ENCODE measurements at regions not wholly inside any gene's neighbourhood (a gene's known extent, or its start where the extent isn't known, plus 50 kb on each side); places are given as distances from the start of the nearest gene placed in this dataset.

GRCh38 chr5:88377705-88378656 is 109.3 kb upstream of the TMEM161B start:
- no peak overlapping the region for H3K4me2 ChIP-seq (ENCODE audit: low read length)
- no peaks in the 10 kb centered on the region for H3F3A ChIP-seq (ENCODE audit: insufficient read depth, low read length)
- H4K20me1 ChIP-seq (ENCODE audit: insufficient read depth, low read length), result no peaks in the 10 kb centered on the region
- H3K27ac ChIP-seq (ENCODE audit: low read depth, low read length, poor library complexity, severe bottlenecking), result no peak overlapping the region
- H2AFZ ChIP-seq (ENCODE audit: low read length), result no peak overlapping the region
- no peaks in the 10 kb centered on the region for H3K79me2 ChIP-seq (ENCODE audit: insufficient read depth, low read length)
- no peaks in the 10 kb centered on the region for H3K9me2 ChIP-seq (ENCODE audit: low read depth, low read length)
- TF ChIP-seq EZH2 (IDR thresholded peaks at IDR 0.05; ENCODE audit: borderline replicate concordance, low read length) (no peak), CTCF (IDR thresholded peaks at IDR 0.05; ENCODE audit: low read length) (no peak)
- H3K4me1 ChIP-seq (ENCODE audit: insufficient read depth, low read length, severe bottlenecking), result no peaks in the 10 kb centered on the region
- no peak overlapping the region for H3K4me3 ChIP-seq (ENCODE audit: low read depth, low read length, poor library complexity, severe bottlenecking)
- no peak overlapping the region for H3K9ac ChIP-seq (ENCODE audit: low read length)
- H3K27me3 ChIP-seq (ENCODE audit: insufficient read depth, low read length), result no peaks in the 10 kb centered on the region
- no peaks in the 10 kb centered on the region for H3K36me3 ChIP-seq (ENCODE audit: insufficient read depth, low read length)
- H3K9me3 ChIP-seq (ENCODE audit: low read length), result no peaks in the 10 kb centered on the region

GRCh38 chr5:88377240-88377639 is 108.6 kb upstream of the TMEM161B start:
- no peak overlapping the region for H3K4me2 ChIP-seq (ENCODE audit: low read length)
- no peaks in the 10 kb centered on the region for H3K4me1 ChIP-seq (ENCODE audit: insufficient read depth, low read length, severe bottlenecking)
- no peaks in the 10 kb centered on the region for H3K36me3 ChIP-seq (ENCODE audit: insufficient read depth, low read length)
- H3K79me2 ChIP-seq (ENCODE audit: insufficient read depth, low read length), result no peaks in the 10 kb centered on the region
- no peaks in the 10 kb centered on the region for H3K9me3 ChIP-seq (ENCODE audit: low read length)
- H2AFZ ChIP-seq (ENCODE audit: low read length), result no peak overlapping the region
- no peaks in the 10 kb centered on the region for H3K9me2 ChIP-seq (ENCODE audit: low read depth, low read length)
- H3F3A ChIP-seq (ENCODE audit: insufficient read depth, low read length), result no peaks in the 10 kb centered on the region
- no peak overlapping the region for H3K27ac ChIP-seq (ENCODE audit: low read depth, low read length, poor library complexity, severe bottlenecking)
- H3K27me3 ChIP-seq (ENCODE audit: insufficient read depth, low read length), result no peaks in the 10 kb centered on the region
- no peak overlapping the region for H3K4me3 ChIP-seq (ENCODE audit: low read depth, low read length, poor library complexity, severe bottlenecking)
- no peaks in the 10 kb centered on the region for H4K20me1 ChIP-seq (ENCODE audit: insufficient read depth, low read length)
- H3K9ac ChIP-seq (ENCODE audit: low read length), result no peak overlapping the region
- TF ChIP-seq EZH2 (IDR thresholded peaks at IDR 0.05; ENCODE audit: borderline replicate concordance, low read length) (no peak), CTCF (IDR thresholded peaks at IDR 0.05; ENCODE audit: low read length) (no peak)

GRCh38 chr5:88376728-88377127 is 108.1 kb upstream of the TMEM161B start:
- Histone ChIP-seq H3K79me2 (ENCODE audit: insufficient read depth, low read length) (no peaks in the 10 kb centered on the region), H3K4me1 (ENCODE audit: insufficient read depth, low read length, severe bottlenecking) (no peaks in the 10 kb centered on the region), H3K9me3 (ENCODE audit: low read length) (no peaks in the 10 kb centered on the region), H2AFZ (ENCODE audit: low read length) (no peak overlapping the region), H3K27ac (ENCODE audit: low read depth, low read length, poor library complexity, severe bottlenecking) (no peak overlapping the region), H3F3A (ENCODE audit: insufficient read depth, low read length) (no peaks in the 10 kb centered on the region), H3K9ac (ENCODE audit: low read length) (no peak overlapping the region), H3K4me3 (ENCODE audit: low read depth, low read length, poor library complexity, severe bottlenecking) (no peak overlapping the region), H3K27me3 (ENCODE audit: insufficient read depth, low read length) (no peaks in the 10 kb centered on the region), H4K20me1 (ENCODE audit: insufficient read depth, low read length) (no peaks in the 10 kb centered on the region), H3K9me2 (ENCODE audit: low read depth, low read length) (no peaks in the 10 kb centered on the region), H3K36me3 (ENCODE audit: insufficient read depth, low read length) (no peaks in the 10 kb centered on the region), H3K4me2 (ENCODE audit: low read length) (no peak overlapping the region)
- TF ChIP-seq CTCF (IDR thresholded peaks at IDR 0.05; ENCODE audit: low read length) (no peak), EZH2 (IDR thresholded peaks at IDR 0.05; ENCODE audit: borderline replicate concordance, low read length) (no peak)

All from OCI-LY1 (cell line).